PC-9 (cell line): ENCODE measurements at regions not wholly inside any gene's neighbourhood (a gene's known extent, or its start where the extent isn't known, plus 50 kb on each side); places are given as distances from the start of the nearest gene placed in this dataset.

ENCODE experiments used
- CTCF ChIP-seq: fragments of 200-600 bp; sonication (generic); conservative IDR thresholded peaks from 2 replicates; pipeline ENCODE4 v1.6.1; 2017; ENCODE audit warnings: mixed run types, antibody characterized with exemption, mild to moderate bottlenecking, moderate library complexity
- EZH2 ChIP-seq: fragments of 200-600 bp; sonication (generic); IDR thresholded peaks from 2 replicates; pipeline ENCODE4 v1.8.0; 2017; ENCODE audit warnings: antibody characterized with exemption, low read depth

GRCh38 chr1:182149411-182149965 is 88.0 kb upstream of the ZNF648 start:
- TF ChIP-seq CTCF (no peak), EZH2 (no peak)
